ENCODE measurements at regions not wholly inside any gene's neighbourhood (a gene's known extent, or its start where the extent isn't known, plus 50 kb on each side); places are given as distances from the start of the nearest gene placed in this dataset.
A peak's percentile ranks its signal among the peaks of the same experiment; 100 is the strongest.
"Not testable (repeated sequence)": the region's sequence is repeated elsewhere in the genome, so short reads cannot be mapped to it uniquely, and the experiment has no call there.

DNA sequence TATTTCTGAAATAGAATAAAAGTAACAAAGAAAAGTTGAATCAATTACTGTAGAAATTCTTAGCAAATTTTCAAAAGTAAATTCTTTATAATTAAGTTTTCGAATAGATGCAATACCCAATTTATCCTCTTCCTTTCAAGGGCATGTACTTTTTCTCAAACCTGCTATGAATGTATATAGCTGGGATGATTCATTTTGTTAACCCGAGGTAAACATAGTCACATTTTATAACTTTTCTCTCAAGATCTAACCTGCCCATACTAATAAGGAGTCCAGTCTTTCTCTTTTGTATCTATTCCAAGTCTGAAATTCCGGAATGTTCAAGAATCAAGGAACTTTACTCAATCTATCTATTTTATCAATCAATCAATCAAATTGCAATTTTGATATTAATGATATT, 1072.9 kb downstream of the REEP3 start:
- in situ Hi-C loops (cut with HindIII; ENCODE audit: low pct_unique_long_range_greater_than_20kb, low sequenced_read_pairs) = no loop called here
- no peak for DNase-seq (ENCODE audit: low read depth, low spot score)

DNA sequence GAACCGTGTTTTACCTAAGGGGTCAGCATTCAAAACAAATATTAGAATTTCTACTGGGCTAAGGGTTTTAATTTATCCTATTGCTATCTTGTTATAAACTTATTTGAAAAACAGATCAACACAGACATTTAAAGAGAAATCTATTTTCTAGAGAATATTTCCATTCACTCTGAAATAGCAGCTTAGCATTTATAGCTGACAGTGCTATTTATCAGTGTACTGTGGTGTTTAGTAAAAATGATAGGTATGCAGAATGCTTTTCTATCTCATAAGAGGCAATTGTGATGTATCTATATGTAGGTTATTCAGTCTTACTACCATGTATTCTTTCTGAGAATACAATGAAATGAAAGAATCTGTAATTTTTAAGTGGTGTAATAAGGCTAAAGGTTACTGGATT, 1077.4 kb downstream of the REEP3 start:
- no peak for DNase-seq (ENCODE audit: low read depth, low spot score)
- in situ Hi-C loops (cut with HindIII; ENCODE audit: low pct_unique_long_range_greater_than_20kb, low sequenced_read_pairs) = no loop called here

- in situ Hi-C loops (cut with HindIII; ENCODE audit: low pct_unique_long_range_greater_than_20kb, low sequenced_read_pairs) = no loop called here
These were observed 1080.1 kb downstream of the REEP3 start for GRCh38 chr10:64601298-64601697.

DNA sequence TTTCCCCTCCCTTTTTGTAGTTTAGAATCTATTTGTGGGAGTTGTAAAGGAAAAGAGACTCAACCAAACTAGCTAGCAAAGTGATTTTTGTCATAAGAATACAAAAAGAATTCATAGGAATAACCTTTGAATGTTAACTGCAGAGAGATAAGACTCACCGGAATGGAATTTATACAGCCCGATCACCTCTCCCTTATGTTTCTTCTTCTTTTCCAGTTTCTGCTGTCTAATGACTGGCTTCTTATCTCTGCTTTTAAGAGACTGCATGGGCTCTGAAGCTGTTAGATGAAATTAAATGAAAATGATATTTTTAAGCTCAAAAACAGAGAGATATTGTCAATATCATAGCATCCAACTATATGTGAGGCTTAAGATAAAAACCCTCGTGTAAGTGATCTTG, 1095.9 kb downstream of the REEP3 start:
- no peak for DNase-seq (ENCODE audit: low read depth, low spot score)
- in situ Hi-C loops (cut with HindIII; ENCODE audit: low pct_unique_long_range_greater_than_20kb, low sequenced_read_pairs) = no loop called here

More at GRCh38 chr10:64601298-64601697, 1080.1 kb downstream of the REEP3 start:
- no peak for DNase-seq (ENCODE audit: low read depth, low spot score)

GRCh38 chr10:64619102-64619501, 1097.9 kb downstream of the REEP3 start:
- DNase-seq (ENCODE audit: low read depth, low spot score) = no peak
- in situ Hi-C loops (cut with HindIII; ENCODE audit: low pct_unique_long_range_greater_than_20kb, low sequenced_read_pairs) = no loop called here

DNA sequence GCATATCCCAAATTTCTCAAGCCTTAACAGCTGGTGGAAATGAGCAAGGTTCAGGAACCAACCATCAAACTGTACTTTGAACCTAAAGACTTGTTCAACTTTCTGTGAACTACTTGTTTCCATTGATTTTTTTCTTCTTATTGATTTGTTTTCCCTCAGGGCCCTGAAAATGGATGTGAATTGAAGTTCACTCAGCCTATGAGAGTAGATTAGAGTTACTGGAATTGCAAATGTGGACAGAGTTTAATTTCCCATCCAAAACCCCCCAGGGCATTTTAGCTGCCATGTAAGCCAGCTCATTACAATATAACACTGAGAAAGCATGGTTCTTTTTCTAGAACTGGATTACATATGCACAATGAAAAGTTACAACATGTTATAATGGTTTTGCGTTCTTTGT, 1105.7 kb downstream of the REEP3 start:
- DNase-seq (ENCODE audit: low read depth, low spot score) = no peak
- in situ Hi-C loops (cut with HindIII; ENCODE audit: low pct_unique_long_range_greater_than_20kb, low sequenced_read_pairs) = no loop called here

DNA sequence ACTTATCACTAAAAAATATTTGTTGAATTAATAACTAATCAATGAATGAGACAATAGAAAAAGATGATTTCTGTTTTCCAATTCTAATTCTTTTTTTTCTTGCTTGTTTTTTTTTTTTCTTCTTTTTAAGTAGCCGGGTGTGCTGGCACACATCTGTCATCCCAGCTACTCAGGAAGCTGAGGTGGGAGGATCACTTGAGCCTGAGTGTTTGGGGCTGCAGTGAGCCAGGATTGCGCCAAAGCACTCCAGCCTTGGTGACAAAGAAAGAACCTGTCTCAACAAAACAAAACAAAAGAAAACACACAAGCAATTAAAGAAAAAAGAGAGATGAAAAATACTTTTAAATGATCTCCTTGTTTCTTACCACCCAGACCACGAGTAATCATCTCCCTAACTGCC, 1109.3 kb downstream of the REEP3 start:
- in situ Hi-C loops (cut with HindIII; ENCODE audit: low pct_unique_long_range_greater_than_20kb, low sequenced_read_pairs) = no loop called here
- no peak for DNase-seq (ENCODE audit: low read depth, low spot score)

GRCh38 chr10:64635906-64636305, 1114.7 kb downstream of the REEP3 start:
- in situ Hi-C loops (cut with HindIII; ENCODE audit: low pct_unique_long_range_greater_than_20kb, low sequenced_read_pairs) = no loop called here
- no peak for DNase-seq (ENCODE audit: low read depth, low spot score)

DNA sequence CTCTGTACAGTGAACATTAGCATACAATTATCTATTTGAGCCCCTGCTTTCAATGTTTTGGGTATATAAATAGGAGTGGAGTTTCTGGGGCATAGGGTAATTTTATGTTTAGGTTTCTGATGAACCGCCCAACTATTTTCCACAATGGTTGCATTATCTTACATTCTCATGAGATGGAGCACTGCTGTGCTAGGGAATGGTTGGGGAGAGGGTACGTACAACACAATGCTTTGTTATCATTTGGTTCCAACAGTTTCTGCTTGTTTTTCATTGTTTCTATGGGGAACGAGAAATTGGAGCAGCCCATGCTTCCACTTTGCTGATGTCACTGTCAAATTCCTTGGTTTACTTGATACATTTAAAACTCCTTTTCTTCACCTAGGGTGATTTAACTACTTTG, 1115.3 kb downstream of the REEP3 start:
- DNase-seq (ENCODE audit: low read depth, low spot score) = peak; percentile 58
- in situ Hi-C loops (cut with HindIII; ENCODE audit: low pct_unique_long_range_greater_than_20kb, low sequenced_read_pairs) = no loop called here

GRCh38 chr10:64637939-64638338, 1116.7 kb downstream of the REEP3 start:
- DNase-seq (ENCODE audit: low read depth, low spot score) = no peak
- in situ Hi-C loops (cut with HindIII; ENCODE audit: low pct_unique_long_range_greater_than_20kb, low sequenced_read_pairs) = no loop called here

- peak; percentile 30 for DNase-seq (ENCODE audit: low read depth, low spot score)
- in situ Hi-C loops (cut with HindIII; ENCODE audit: low pct_unique_long_range_greater_than_20kb, low sequenced_read_pairs) = no loop called here
These were observed 1127.7 kb downstream of the REEP3 start for GRCh38 chr10:64648915-64649314.

DNA sequence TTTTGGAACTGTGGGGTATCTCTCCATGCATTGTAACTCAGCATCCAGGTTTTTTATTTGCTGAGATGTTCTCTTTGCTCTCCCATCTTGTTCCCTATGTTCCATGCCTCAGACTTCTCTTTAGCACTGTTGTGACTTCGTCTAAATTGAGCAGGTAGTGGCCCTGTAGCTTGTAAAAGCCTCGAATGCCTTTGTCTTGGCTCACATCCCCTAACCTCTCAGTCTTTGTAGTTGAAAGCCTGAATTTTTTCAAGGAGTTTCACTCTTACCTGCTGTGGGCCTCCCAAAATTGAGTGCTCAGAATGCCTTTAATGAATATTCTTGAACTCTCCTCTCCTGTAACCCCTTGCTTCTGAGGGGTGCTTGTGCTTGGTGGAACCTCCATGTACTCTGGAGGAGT, 1137.3 kb downstream of the REEP3 start:
- no peak for DNase-seq (ENCODE audit: low read depth, low spot score)
- in situ Hi-C loops (cut with HindIII; ENCODE audit: low pct_unique_long_range_greater_than_20kb, low sequenced_read_pairs) = no loop called here

DNA sequence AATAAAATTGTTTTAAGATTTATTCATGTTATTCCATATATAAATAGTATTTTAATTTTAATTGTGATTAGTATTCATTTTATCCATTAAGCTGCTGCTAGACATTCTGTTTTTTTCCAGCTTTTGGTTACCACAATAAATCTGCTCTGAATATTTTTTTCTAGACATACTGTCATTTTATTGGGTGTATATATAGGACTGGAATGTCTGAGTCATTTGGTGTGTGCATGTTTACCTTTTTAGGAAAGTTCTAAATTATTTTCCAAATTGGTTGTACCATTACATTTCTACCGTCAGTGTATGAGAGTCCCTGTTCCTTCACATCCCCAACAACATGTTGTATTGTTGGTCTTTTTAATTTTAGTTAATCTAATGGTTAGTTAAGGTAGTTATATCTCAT, 1138.1 kb downstream of the REEP3 start:
- no peak for DNase-seq (ENCODE audit: low read depth, low spot score)
- in situ Hi-C loops (cut with HindIII; ENCODE audit: low pct_unique_long_range_greater_than_20kb, low sequenced_read_pairs) = no loop called here

GRCh38 chr10:64682043-64682442, 1160.8 kb downstream of the REEP3 start:
- DNase-seq (ENCODE audit: low read depth, low spot score) = no peak
- in situ Hi-C loops (cut with HindIII; ENCODE audit: low pct_unique_long_range_greater_than_20kb, low sequenced_read_pairs) = no loop called here

- in situ Hi-C loops (cut with HindIII; ENCODE audit: low pct_unique_long_range_greater_than_20kb, low sequenced_read_pairs) = no loop called here
These were observed 1169.0 kb downstream of the REEP3 start for GRCh38 chr10:64690194-64690593.

GRCh38 chr10:64699244-64699643, 1178.0 kb downstream of the REEP3 start:
- DNase-seq (ENCODE audit: low read depth, low spot score) = no peak
- in situ Hi-C loops (cut with HindIII; ENCODE audit: low pct_unique_long_range_greater_than_20kb, low sequenced_read_pairs) = no loop called here

More at GRCh38 chr10:64690194-64690593, 1169.0 kb downstream of the REEP3 start:
- no peak for DNase-seq (ENCODE audit: low read depth, low spot score)

DNA sequence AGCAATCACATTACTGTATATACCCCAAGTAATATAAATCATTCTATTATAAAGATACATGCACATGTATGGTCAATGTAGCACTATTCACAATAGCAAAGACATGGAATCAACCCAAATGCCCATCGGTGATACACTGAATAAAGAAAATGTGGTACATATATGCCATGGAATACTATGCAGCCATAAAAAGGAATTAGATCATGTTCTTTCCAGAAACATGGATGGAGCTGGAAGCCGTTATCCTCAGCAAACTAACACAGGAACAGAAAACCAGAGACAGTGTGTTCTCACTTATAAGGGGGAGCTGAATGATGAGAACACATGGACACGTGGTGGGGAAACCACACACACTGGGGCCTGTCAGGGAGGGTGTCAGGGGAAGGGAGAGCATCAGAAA, 1180.9 kb downstream of the REEP3 start:
- in situ Hi-C loops (cut with HindIII; ENCODE audit: low pct_unique_long_range_greater_than_20kb, low sequenced_read_pairs); DNase-seq (ENCODE audit: low read depth, low spot score): not testable (repeated sequence)

- in situ Hi-C loops (cut with HindIII; ENCODE audit: low pct_unique_long_range_greater_than_20kb, low sequenced_read_pairs) = no loop called here
- DNase-seq (ENCODE audit: low read depth, low spot score) = no peak
These were observed 1187.9 kb downstream of the REEP3 start for GRCh38 chr10:64708884-64709681.

DNA sequence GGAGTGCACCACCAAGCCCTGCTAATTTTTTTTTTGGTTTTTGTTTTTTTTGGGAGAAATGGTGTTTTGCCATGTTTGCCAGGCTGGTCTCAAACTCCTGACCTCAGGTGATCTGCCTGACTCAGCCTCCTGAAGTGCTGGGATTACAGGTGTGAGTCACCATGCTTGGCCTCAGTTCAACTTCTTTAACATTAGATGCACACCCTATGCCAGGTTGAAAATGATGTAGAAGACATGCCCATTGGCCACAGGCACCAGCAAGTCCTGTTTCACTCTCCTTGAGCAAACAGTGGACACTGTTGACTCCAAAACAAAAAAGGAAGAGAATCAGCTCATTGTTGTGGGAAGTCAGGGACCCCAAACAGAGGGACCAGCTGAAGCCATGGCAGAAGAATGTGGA, 1205.3 kb downstream of the REEP3 start:
- in situ Hi-C loops (cut with HindIII; ENCODE audit: low pct_unique_long_range_greater_than_20kb, low sequenced_read_pairs) = no loop called here
- DNase-seq (ENCODE audit: low read depth, low spot score) = no peak

DNA sequence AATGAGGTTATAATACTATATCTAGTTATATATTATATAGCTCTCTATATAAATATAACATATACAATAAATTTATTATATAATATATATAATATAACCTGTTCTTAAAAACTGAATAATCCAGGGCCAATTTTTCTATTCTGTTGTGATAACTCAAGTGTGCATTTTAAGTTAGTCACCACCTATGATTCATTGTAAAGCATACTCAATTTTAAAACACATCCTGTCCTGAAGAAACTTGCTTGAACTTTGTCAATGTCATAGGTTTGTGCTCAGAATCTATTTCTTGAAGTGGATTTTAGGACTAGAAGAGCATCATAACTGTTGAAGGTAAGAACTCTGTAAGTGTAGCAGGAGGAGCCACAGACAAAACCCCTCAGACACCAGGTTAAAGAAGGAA, 1209.8 kb downstream of the REEP3 start:
- in situ Hi-C loops (cut with HindIII; ENCODE audit: low pct_unique_long_range_greater_than_20kb, low sequenced_read_pairs) = no loop called here
- no peak for DNase-seq (ENCODE audit: low read depth, low spot score)
